GM06990 (cell line): ENCODE measurements at regions not wholly inside any gene's neighbourhood (a gene's known extent, or its start where the extent isn't known, plus 50 kb on each side); places are given as distances from the start of the nearest gene placed in this dataset.

Experiments
- DNase-seq: peaks from one replicate; pipeline ENCODE4 v3.0.0-alpha.2; 2011; ENCODE audit not compliant: insufficient read length; ENCODE audit errors: extremely low read depth
- H3K27me3 ChIP-seq: replicated peaks from 2 replicates; pipeline ENCODE4 v1.6.0; 2011; ENCODE audit warnings: low read length; ENCODE audit not compliant: control insufficient read depth, insufficient read depth
- H3K36me3 ChIP-seq: 2 replicates; pipeline ENCODE4 v1.5.1; 2011; ENCODE audit warnings: low read length; ENCODE audit not compliant: control insufficient read depth, insufficient read depth
- H3K4me3 ChIP-seq: replicated peaks from 2 replicates; pipeline ENCODE4 v1.5.1; 2011; ENCODE audit warnings: low read depth, mild to moderate bottlenecking, control low read depth, low read length
- TF ChIP-seq, protein P1 (sequence below): IDR thresholded peaks from 2 replicates; pipeline ENCODE4 v1.5.1; 2011; ENCODE audit warnings: low read length, control low read depth, mild to moderate bottlenecking, inconsistent platforms; ENCODE audit not compliant: insufficient read depth, poor library complexity, severe bottlenecking

- Histone ChIP-seq H3K36me3 (no peaks in the 10 kb centered on the region), H3K27me3 (no peaks in the 10 kb centered on the region), H3K4me3 (no peak overlapping the region)
- TF ChIP-seq, protein P1, sequence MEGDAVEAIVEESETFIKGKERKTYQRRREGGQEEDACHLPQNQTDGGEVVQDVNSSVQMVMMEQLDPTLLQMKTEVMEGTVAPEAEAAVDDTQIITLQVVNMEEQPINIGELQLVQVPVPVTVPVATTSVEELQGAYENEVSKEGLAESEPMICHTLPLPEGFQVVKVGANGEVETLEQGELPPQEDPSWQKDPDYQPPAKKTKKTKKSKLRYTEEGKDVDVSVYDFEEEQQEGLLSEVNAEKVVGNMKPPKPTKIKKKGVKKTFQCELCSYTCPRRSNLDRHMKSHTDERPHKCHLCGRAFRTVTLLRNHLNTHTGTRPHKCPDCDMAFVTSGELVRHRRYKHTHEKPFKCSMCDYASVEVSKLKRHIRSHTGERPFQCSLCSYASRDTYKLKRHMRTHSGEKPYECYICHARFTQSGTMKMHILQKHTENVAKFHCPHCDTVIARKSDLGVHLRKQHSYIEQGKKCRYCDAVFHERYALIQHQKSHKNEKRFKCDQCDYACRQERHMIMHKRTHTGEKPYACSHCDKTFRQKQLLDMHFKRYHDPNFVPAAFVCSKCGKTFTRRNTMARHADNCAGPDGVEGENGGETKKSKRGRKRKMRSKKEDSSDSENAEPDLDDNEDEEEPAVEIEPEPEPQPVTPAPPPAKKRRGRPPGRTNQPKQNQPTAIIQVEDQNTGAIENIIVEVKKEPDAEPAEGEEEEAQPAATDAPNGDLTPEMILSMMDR: no peak
- DNase-seq: no peak
These were observed 86.6 kb upstream of the PPARGC1A start for GRCh38 chr4:23976423-23976822.

GRCh38 chr4:23973308-23973855 is 83.5 kb upstream of the PPARGC1A start:
- H3K27me3 ChIP-seq: no peaks in the 10 kb centered on the region

GRCh38 chr4:23972805-23973204 is 83.0 kb upstream of the PPARGC1A start:
- no peak for DNase-seq
- H3K27me3 ChIP-seq: no peaks in the 10 kb centered on the region
- no peaks in the 10 kb centered on the region for H3K36me3 ChIP-seq
- TF ChIP-seq, protein P1: no peak
- no peak overlapping the region for H3K4me3 ChIP-seq

More at GRCh38 chr4:23973308-23973855, 83.5 kb upstream of the PPARGC1A start:
- H3K4me3 ChIP-seq: no peak overlapping the region
- H3K36me3 ChIP-seq: no peaks in the 10 kb centered on the region
- DNase-seq: no peak
- TF ChIP-seq, protein P1: no peak

GRCh38 chr4:23972187-23972586 is 82.3 kb upstream of the PPARGC1A start:
- no peaks in the 10 kb centered on the region for H3K27me3 ChIP-seq
- no peak for DNase-seq
- TF ChIP-seq, protein P1: no peak
- no peaks in the 10 kb centered on the region for H3K36me3 ChIP-seq
- no peak overlapping the region for H3K4me3 ChIP-seq

DNA sequence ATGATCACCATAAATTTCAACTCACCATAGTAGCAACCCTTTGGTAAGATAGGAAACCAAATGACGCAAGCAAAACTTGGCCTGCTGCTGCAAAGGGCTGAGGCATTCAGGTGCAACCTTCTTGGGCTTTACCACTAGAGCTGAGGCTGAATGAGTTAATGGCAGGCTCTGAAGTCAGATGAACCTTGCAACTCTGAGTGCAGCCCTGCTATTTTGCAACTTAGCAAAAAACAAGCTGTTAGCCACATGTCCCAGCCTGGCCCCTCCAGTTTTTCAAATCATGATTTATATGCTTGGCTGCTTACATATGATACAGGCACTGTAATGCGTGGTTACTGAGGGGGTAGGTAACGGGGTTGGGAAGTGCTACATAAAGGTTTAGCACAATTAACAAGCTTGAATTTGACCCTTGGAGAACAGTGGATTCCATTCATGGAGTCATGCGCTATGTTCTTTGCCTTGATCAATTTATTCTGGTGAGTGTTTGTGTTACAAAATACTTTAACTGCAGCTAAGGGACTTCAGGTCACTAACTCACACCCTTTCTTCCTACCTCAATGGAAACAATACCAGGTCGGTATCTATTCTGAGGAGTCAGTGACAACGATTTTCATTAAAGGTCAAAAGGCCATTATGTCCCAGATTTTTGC is 80.5 kb upstream of the PPARGC1A start:
- TF ChIP-seq, protein P1: no peak

More for the DNA sequence above, 80.5 kb upstream of the PPARGC1A start:
- no peak for DNase-seq
- no peaks in the 10 kb centered on the region for H3K36me3 ChIP-seq
- H3K4me3 ChIP-seq: no peak overlapping the region
- no peaks in the 10 kb centered on the region for H3K27me3 ChIP-seq
